ENCODE measurements at regions not wholly inside any gene's neighbourhood (a gene's known extent, or its start where the extent isn't known, plus 50 kb on each side); places are given as distances from the start of the nearest gene placed in this dataset.

DNA sequence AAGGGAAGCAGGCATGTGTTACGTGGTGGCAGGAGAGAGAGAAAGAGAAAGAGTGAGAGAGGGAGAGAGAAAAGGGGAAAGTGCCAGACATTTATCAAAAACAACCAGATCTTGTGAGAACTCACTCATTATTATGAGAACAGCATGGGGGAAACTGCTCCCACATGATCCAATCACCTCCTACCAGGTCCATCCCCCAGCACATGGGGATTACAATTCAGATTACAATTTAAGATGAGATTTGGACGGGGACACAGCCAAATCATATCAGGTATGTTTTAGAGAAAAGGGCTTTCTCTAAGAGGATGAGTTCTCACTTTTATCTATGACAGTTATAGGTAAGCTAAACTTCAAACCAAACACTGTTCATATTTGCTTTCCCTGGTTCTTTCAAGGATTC lies 597.3 kb upstream of the PIK3C3 start:
- in situ Hi-C loops (cut with HindIII; ENCODE audit: low pct_unique_long_range_greater_than_20kb, low sequenced_read_pairs) = no loop called here
- no peak for TF ChIP-seq JUND (IDR thresholded peaks at IDR 0.05; ENCODE audit: low read depth)
- no peak for DNase-seq (ENCODE audit: low read depth in 1 of 2, low spot score in 1 of 2)

DNA sequence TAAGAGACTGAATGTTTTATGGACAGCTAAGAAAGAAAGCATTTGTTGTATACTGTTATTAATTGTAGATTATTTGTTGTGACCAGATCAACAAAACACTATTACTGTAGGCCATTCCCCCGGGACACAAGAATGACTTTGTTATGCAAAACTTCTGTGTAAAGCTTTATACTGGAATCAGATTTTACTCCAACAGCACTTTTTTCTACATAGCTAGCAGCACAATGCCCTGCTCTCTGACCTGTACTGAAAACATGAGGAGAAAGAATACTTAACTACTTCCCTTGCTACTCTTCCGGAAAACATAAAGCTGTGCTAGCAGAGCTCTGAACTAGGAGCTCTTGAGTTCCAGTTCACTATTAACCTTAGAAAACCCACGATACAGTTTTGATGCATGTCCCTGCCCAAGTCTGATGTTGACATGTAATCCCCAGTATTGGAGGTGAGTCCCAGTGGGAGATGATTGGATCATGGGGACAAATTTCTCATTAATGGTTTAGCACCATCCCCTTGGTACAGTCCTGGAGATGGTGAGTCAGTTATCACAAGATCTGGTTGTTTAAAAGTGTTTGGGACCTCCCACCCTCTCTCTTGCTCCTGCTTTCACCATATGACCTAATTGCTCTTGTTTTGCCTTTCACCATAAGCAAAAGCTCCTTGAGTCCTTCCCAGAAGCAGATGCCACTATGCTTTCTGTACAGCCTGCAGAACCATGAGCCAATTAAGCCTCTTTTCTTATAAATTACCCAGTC lies 601.1 kb upstream of the PIK3C3 start:
- no peak for DNase-seq (ENCODE audit: low read depth in 1 of 2, low spot score in 1 of 2)
- in situ Hi-C loops (cut with HindIII; ENCODE audit: low pct_unique_long_range_greater_than_20kb, low sequenced_read_pairs) = no loop called here
- TF ChIP-seq JUND (IDR thresholded peaks at IDR 0.05; ENCODE audit: low read depth) = no peak

DNA sequence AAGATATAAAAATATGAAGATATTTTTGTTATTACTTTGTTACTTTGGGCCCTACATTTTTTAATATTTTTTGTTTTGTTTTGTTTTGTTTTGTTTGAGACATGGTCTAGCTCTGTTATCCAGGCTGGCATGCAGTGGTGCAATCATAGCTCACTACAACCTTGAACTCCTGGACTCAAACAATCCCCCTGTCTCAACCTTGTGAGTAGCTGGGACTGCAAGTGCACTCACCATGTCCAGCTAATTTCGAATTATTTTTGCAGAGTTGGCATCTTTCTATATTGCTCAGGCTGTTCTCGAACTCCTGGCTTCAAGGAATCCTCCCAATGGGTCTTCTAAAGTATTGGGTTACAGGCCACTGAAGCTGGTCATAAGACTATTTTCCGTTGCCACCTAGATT lies 603.6 kb upstream of the PIK3C3 start:
- in situ Hi-C loops (cut with HindIII; ENCODE audit: low pct_unique_long_range_greater_than_20kb, low sequenced_read_pairs) = no loop called here
- TF ChIP-seq JUND (IDR thresholded peaks at IDR 0.05; ENCODE audit: low read depth) = no peak
- DNase-seq (ENCODE audit: low read depth in 1 of 2, low spot score in 1 of 2) = no peak

- no peak for TF ChIP-seq JUND (IDR thresholded peaks at IDR 0.05; ENCODE audit: low read depth)
- in situ Hi-C loops (cut with HindIII; ENCODE audit: low pct_unique_long_range_greater_than_20kb, low sequenced_read_pairs) = no loop called here
- no peak for DNase-seq (ENCODE audit: low read depth in 1 of 2, low spot score in 1 of 2)
These were observed 608.0 kb upstream of the PIK3C3 start for GRCh38 chr18:41347057-41347456.

DNA sequence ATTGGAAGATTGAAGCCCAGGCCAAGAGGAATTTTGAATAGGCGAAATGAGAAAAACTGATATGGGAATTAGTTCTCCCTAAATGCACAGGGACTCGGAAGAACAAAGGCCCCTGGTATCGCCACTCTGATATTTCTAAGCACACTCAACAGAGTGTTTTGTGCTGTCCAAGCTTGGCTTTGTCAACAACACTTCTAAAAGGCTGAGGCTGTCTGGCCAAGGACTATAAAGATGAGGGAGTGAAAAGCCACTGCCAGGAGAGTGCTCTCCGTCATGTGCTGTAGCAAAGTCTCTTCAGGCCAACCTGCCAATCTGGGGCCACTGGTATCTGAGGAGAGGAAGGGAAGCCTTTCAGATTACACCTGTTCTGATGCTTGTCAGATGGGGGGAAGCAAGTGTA lies 611.2 kb upstream of the PIK3C3 start:
- in situ Hi-C loops (cut with HindIII; ENCODE audit: low pct_unique_long_range_greater_than_20kb, low sequenced_read_pairs) = no loop called here
- no peak for DNase-seq (ENCODE audit: low read depth in 1 of 2, low spot score in 1 of 2)
- no peak for TF ChIP-seq JUND (IDR thresholded peaks at IDR 0.05; ENCODE audit: low read depth)

DNA sequence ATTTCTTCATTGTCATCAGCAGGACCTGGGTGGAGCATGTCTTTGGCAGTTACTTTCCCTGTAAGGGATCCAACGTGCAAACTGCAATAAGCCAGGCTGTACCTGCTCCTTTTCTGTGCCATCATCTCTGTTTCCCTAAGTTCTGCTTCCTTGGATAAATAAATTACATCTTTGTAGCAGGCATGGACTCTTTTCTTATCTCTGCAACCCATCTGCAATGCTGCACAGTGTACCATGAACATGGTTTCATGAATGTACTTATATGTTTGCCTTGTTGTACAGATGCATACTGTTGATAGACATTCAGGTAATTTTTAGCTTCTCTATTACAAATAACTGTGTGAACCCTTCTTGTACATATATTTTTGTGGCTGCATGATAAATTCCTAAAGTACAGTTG lies 616.7 kb upstream of the PIK3C3 start:
- in situ Hi-C loops (cut with HindIII; ENCODE audit: low pct_unique_long_range_greater_than_20kb, low sequenced_read_pairs) = no loop called here
- no peak for DNase-seq (ENCODE audit: low read depth in 1 of 2, low spot score in 1 of 2)
- no peak for TF ChIP-seq JUND (IDR thresholded peaks at IDR 0.05; ENCODE audit: low read depth)

GRCh38 chr18:41331661-41332060 lies 623.4 kb upstream of the PIK3C3 start:
- no peak for TF ChIP-seq JUND (IDR thresholded peaks at IDR 0.05; ENCODE audit: low read depth)
- in situ Hi-C loops (cut with HindIII; ENCODE audit: low pct_unique_long_range_greater_than_20kb, low sequenced_read_pairs) = no loop called here
- no peak for DNase-seq (ENCODE audit: low read depth in 1 of 2, low spot score in 1 of 2)

DNA sequence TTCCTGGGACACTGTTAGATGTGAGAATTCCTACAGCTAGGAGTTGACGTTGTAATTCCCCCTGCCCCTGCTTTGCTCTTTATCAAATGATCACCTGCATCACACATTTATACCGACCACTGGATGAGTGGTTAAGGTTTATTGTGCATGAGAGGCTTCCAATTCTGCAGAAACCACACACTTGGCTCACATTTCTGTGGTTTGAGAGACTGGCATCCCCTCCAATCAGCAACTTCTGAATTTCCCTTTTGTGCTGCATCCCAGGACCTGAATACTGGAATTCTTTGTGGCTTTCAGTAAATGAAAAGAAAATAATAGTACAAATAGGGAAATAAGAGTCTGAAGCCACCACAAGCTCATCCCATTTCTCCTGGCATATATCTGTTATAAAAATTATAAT lies 628.7 kb upstream of the PIK3C3 start:
- no peak for DNase-seq (ENCODE audit: low read depth in 1 of 2, low spot score in 1 of 2)
- in situ Hi-C loops (cut with HindIII; ENCODE audit: low pct_unique_long_range_greater_than_20kb, low sequenced_read_pairs) = no loop called here
- TF ChIP-seq JUND (IDR thresholded peaks at IDR 0.05; ENCODE audit: low read depth) = no peak

DNA sequence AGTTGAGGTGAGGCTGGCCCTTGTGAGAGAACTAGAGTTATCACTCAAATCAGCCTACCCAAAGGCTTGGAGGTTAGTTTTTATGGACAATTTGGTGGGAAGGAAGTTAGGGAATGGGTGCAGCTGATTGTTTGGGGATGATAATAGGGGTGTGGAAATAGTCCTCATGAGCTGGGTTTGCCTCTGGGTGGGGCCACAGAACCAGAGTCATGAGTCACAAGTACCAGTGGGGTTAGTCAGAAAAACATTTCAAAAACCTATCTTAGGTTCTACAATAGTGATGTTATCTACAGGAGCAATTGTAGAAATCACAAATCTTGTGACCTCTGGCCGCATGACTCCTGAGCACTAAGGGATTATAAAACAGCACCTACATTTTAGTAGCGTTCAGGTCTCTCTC lies 630.1 kb upstream of the PIK3C3 start:
- in situ Hi-C loops (cut with HindIII; ENCODE audit: low pct_unique_long_range_greater_than_20kb, low sequenced_read_pairs) = no loop called here
- TF ChIP-seq JUND (IDR thresholded peaks at IDR 0.05; ENCODE audit: low read depth) = no peak
- no peak for DNase-seq (ENCODE audit: low read depth in 1 of 2, low spot score in 1 of 2)

GRCh38 chr18:41324020-41324791 lies 630.8 kb upstream of the PIK3C3 start:
- in situ Hi-C loops (cut with HindIII; ENCODE audit: low pct_unique_long_range_greater_than_20kb, low sequenced_read_pairs) = no loop called here
- TF ChIP-seq JUND (IDR thresholded peaks at IDR 0.05; ENCODE audit: low read depth) = no peak
- DNase-seq (ENCODE audit: low read depth in 1 of 2, low spot score in 1 of 2) = no peak

DNA sequence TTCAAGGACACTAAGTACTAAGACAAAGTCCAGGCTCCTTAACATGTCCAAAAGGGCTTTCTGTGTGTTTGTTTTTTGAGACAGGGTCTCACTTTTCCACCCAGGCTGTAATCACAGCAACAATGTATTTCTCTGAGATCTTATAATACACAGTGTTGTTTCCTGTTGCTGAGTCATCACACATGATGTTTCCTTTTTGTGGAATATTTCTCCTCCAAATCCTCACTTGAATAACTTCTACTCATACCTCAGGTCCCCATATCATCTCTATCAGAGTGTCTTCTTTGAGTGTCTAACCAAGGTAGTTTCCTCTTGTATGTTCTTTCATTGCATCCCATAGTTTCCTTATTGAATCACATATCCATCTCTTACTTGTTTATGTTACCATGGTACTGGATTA lies 632.0 kb upstream of the PIK3C3 start:
- DNase-seq (ENCODE audit: low read depth in 1 of 2, low spot score in 1 of 2) = no peak
- in situ Hi-C loops (cut with HindIII; ENCODE audit: low pct_unique_long_range_greater_than_20kb, low sequenced_read_pairs) = no loop called here

DNA sequence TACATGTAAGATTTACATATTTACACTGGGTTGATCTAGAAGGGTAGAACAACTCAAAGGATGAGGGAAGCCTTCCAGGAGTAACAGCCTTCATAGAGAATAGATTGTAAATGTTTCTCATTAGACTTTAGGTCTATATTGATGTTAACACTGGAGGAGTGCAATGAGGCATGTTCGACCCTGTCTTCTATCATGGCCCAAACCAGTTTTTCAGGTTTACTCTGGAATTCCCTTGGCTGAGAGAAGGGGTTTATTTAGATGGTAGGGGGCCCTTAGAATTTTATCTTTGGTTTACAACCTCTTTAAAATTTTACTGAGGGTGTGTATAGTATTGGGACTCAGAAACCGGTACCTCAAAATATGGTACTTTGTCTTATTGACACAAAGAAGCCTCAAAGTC lies 634.9 kb upstream of the PIK3C3 start:
- in situ Hi-C loops (cut with HindIII; ENCODE audit: low pct_unique_long_range_greater_than_20kb, low sequenced_read_pairs) = no loop called here
- TF ChIP-seq JUND (IDR thresholded peaks at IDR 0.05; ENCODE audit: low read depth) = no peak
- DNase-seq (ENCODE audit: low read depth in 1 of 2, low spot score in 1 of 2) = no peak

More for the DNA sequence above, 632.0 kb upstream of the PIK3C3 start:
- no peak for TF ChIP-seq JUND (IDR thresholded peaks at IDR 0.05; ENCODE audit: low read depth)

GRCh38 chr18:41315134-41315533 lies 639.9 kb upstream of the PIK3C3 start:
- no peak for TF ChIP-seq JUND (IDR thresholded peaks at IDR 0.05; ENCODE audit: low read depth)
- DNase-seq (ENCODE audit: low read depth in 1 of 2, low spot score in 1 of 2) = no peak
- in situ Hi-C loops (cut with HindIII; ENCODE audit: low pct_unique_long_range_greater_than_20kb, low sequenced_read_pairs) = no loop called here

Data from T47D (cell line).